HUES48 (cell line): ENCODE measurements at regions not wholly inside any gene's neighbourhood (a gene's known extent, or its start where the extent isn't known, plus 50 kb on each side); places are given as distances from the start of the nearest gene placed in this dataset.
"Not testable (repeated sequence)": the region's sequence is repeated elsewhere in the genome, so short reads cannot be mapped to it uniquely, and the experiment has no call there.

Experiments used
- H3K27ac ChIP-seq: one replicate; pipeline ENCODE4 v1.7.0; 2013; ENCODE audit warnings: low read depth, low read length, inconsistent platforms
- H3K27me3 ChIP-seq: 2 replicates; pipeline ENCODE4 v1.6.1; 2013; ENCODE audit warnings: mild to moderate bottlenecking, low read length; ENCODE audit not compliant: control insufficient read depth, insufficient read depth
- H3K36me3 ChIP-seq: 2 replicates; pipeline ENCODE4 v1.6.1; 2013; ENCODE audit warnings: low read length; ENCODE audit not compliant: control insufficient read depth, insufficient read depth
- H3K4me1 ChIP-seq: 2 replicates; pipeline ENCODE4 v1.6.1; 2013; ENCODE audit warnings: mild to moderate bottlenecking, low read length; ENCODE audit not compliant: control insufficient read depth, insufficient read depth
- H3K4me3 ChIP-seq: 2 replicates; pipeline ENCODE4 v1.5.1; 2013; ENCODE audit warnings: mild to moderate bottlenecking, low read depth, low read length
- H3K9ac ChIP-seq: 2 replicates; pipeline ENCODE4 v1.6.1; 2013; ENCODE audit warnings: mild to moderate bottlenecking, low read depth, low read length, moderate library complexity
- H3K9me3 ChIP-seq: 2 replicates; pipeline ENCODE4 v1.6.1; 2013; ENCODE audit warnings: low read length; ENCODE audit not compliant: control insufficient read depth, insufficient read depth

DNA sequence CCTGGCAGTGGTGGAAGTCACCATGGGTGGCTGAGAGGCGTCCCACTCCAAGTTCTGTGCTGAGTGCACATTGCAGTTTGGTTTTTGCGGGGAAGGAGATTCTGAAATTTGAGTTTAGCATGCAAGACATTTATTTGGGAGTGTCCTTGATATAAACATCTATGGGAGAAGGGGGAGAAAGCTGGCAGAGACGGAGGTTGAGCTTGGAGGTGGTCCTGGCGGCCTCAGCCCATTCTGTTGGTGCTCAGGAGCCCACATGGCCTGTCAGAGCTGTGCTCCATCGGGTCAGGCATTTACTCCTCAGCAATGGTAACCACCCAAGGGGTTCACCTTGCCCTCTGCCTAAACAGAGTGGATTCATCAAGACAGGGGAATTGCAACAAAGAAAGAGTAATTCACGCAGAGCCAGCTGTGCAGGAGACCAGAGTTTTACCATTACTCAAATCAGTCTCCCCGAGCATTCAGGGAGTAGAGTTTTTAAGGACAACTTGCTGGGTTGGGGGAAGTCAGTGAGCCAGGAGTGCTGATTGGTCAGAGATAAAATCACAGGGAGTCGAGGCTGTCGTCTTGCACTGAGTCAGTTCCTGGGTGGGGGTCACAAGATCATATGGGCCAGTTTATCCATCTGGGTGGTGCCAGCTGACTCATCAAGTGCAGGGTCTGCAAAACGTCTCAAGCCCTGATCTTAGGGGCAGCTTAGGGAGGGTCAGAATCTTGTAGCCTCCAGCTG lies 323.3 kb upstream of the TMEM132C start:
- H3K9ac ChIP-seq: no peak overlapping the region
- H3K27ac ChIP-seq: no peak overlapping the region
- H3K4me1 ChIP-seq: no peaks in the 10 kb centered on the region
- H3K36me3 ChIP-seq: no peaks in the 10 kb centered on the region
- no peaks in the 10 kb centered on the region for H3K27me3 ChIP-seq
- H3K4me3 ChIP-seq: no peak overlapping the region
- no peaks in the 10 kb centered on the region for H3K9me3 ChIP-seq

DNA sequence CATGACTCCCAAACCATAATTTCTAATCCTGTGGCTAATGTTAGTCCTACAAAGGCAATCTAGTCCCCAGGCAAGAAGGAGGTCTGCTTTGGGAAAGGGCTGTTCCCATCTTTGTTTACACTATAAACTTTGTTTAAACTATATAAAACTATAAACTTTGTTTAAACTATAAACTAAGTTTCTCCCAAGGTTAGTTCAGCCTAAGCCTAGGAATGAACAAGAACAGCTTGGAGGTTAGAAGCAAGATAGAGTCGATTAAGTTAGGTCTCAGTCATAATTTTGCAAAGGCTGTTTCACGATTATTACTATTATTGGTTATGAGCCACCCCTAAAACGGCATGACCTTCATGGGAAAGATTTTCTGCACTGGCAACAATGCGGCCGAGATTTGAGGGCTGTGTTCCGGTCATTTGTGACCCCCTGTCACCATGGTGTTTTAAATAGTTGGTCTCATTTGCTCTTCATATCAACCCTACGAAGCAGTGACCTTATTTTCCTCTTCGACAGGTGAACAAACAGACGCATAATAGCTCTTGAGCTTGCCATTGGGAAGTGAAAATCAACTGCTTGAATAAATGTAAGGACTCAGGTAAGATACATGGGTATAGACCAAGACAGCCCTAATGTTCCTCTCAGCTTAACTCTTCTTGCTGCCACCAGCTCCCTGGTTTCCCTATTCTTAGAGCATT lies 322.6 kb upstream of the TMEM132C start:
- Histone ChIP-seq H3K27ac (no peak overlapping the region), H3K4me3 (no peak overlapping the region), H3K9ac (no peak overlapping the region), H3K9me3 (no peaks in the 10 kb centered on the region), H3K27me3 (no peaks in the 10 kb centered on the region), H3K36me3 (no peaks in the 10 kb centered on the region), H3K4me1 (no peaks in the 10 kb centered on the region)

DNA sequence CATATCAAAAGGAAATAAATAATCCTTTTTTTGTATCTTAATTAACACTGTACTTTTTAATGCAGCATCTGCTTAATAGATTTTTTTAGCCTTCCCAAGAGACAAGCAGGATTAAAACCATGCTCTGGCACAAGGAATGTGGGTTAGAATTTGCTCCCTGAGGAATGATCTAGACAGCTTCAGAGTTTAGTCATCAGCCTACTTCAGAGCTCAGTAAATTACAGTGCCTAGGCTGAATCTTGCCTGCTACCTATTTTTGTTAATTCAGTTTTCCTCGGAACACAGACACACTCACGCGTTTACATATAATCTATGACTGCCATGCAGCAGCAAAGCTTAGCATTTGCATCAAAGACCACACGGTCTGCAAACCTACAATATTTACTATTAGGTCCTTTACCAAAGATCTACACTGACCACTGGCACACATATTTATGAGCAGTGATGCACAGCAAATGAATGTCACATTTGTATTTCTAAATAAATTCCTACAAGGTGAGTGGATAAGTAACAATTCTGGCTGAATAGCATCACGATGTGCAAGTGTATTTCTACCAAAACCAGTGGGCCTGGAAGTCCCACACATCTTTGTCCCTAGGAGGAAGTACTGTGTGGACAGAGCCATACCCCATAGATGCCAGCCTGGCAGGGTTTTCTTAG lies 309.8 kb upstream of the TMEM132C start:
- Histone ChIP-seq H3K36me3 (no peaks in the 10 kb centered on the region), H3K27ac (no peak overlapping the region), H3K27me3 (no peaks in the 10 kb centered on the region), H3K9me3 (no peaks in the 10 kb centered on the region), H3K4me1 (no peaks in the 10 kb centered on the region), H3K4me3 (no peak overlapping the region), H3K9ac (no peak overlapping the region)

DNA sequence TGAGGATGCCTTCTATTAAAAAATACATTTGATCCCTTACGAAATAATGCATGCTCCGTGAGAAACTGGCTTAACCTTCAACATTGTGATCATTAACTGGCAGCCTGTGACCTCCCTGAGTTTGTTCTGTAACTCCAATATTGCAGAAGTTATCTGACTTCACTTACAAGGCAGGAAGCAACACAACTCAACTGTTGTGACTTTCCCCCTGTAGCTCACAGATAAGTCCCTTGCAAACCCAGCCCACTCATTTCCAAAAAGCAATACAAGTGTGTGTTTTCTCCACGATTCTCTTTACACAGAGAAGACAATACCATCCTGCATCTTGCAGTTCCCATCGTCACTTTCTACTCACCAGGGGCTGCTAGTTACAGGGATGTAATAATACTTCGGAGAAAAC lies 304.7 kb upstream of the TMEM132C start:
- H3K9me3 ChIP-seq: peaks cover 3% of the 10 kb centered on the region; the same call in 1 of the 2 replicates
- no peak overlapping the region for H3K27ac ChIP-seq
- no peak overlapping the region for H3K4me3 ChIP-seq
- no peaks in the 10 kb centered on the region for H3K4me1 ChIP-seq
- H3K36me3 ChIP-seq: no peaks in the 10 kb centered on the region
- H3K27me3 ChIP-seq: no peaks in the 10 kb centered on the region
- no peak overlapping the region for H3K9ac ChIP-seq

DNA sequence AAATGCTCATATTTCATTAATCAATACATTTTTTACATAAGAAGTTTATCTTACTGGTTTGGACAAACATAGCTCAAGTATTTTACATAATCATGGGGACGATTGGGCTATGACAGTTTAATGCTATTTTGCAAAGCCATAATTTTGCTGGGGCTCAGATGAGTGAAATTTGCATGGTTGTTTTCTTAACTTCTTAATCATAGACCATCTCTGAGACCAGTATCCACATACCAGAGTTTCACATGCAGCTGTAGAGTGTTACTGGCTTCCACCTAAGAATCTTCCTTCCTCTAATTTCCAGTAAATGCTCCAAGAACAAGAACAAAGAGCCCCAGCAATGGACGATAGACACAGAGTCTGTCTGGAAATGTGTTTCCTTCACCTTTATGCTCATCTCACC lies 303.0 kb upstream of the TMEM132C start:
- no peak overlapping the region for H3K27ac ChIP-seq
- no peaks in the 10 kb centered on the region for H3K27me3 ChIP-seq
- no peaks in the 10 kb centered on the region for H3K36me3 ChIP-seq
- H3K4me1 ChIP-seq: no peaks in the 10 kb centered on the region
- peaks cover 3% of the 10 kb centered on the region; the same call in 1 of the 2 replicates for H3K9me3 ChIP-seq
- H3K4me3 ChIP-seq: no peak overlapping the region
- no peak overlapping the region for H3K9ac ChIP-seq

DNA sequence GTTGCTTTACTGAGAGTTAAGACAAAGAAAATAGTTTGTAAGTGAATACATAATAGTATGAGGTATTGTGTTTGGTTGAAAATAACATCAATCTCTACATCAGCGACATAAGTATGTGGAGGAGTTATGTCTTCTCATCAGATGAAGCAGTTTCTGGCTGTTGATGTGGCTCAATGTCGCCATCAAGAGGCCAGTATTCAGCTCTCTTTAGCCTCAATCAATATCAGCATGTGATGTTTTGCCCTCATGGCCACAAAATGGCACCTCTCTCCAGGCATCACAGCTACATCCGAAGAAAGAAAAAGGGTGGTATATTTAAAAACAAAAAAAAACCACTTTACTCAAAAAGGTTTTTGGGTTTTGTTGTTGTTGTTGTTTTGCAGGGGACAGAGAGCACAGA lies 302.3 kb upstream of the TMEM132C start:
- no peak overlapping the region for H3K27ac ChIP-seq
- no peak overlapping the region for H3K9ac ChIP-seq
- no peaks in the 10 kb centered on the region for H3K4me1 ChIP-seq
- H3K27me3 ChIP-seq: no peaks in the 10 kb centered on the region
- H3K9me3 ChIP-seq: peaks cover 3% of the 10 kb centered on the region; the same call in 1 of the 2 replicates
- no peaks in the 10 kb centered on the region for H3K36me3 ChIP-seq
- no peak overlapping the region for H3K4me3 ChIP-seq

DNA sequence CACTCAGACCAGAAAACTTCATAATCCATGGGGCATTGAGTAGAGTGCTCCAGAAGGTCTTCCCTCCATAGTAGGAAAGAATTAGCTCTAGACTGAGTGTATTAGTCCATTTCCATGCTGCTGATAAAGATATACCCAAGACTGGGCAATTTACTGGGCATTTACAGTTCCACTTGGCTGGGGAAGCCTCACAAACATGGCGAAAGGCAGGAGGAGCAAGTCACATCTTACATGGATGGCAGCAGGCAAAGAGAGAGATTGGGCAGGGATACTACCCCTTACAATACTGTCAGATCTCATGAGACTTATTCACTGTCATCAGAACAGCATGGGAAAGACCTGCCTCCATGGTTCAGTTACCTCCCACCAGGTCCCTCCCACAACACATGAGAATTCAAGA lies 300.6 kb upstream of the TMEM132C start:
- H3K9ac ChIP-seq: no peak overlapping the region
- H3K27me3 ChIP-seq: no peaks in the 10 kb centered on the region
- no peak overlapping the region for H3K4me3 ChIP-seq

DNA sequence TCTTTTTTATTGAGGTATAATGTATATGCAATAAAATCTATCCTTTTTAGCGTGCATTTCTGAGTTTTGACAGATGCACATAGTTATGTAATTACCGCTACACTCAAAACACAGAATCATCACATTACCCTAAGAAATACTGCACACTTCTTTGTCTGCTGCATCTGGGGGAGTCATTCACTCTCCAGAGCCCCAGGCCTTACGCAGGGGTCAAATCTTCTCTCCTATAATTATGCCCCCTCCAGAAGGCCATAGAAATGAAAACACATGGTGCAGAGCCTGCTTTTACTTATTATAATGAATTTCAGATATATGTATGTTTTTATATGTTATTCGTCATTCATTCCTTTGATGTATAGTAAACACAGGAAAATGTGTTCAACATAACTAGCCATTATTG lies 296.5 kb upstream of the TMEM132C start:
- no peak overlapping the region for H3K9ac ChIP-seq
- no peak overlapping the region for H3K4me3 ChIP-seq
- H3K27ac ChIP-seq: no peak overlapping the region
- no peaks in the 10 kb centered on the region for H3K36me3 ChIP-seq
- no peaks in the 10 kb centered on the region for H3K27me3 ChIP-seq
- no peaks in the 10 kb centered on the region for H3K4me1 ChIP-seq
- H3K9me3 ChIP-seq: peaks cover 2% of the 10 kb centered on the region; the same call in 1 of the 2 replicates

More for the DNA sequence above, 300.6 kb upstream of the TMEM132C start:
- no peak overlapping the region for H3K27ac ChIP-seq
- H3K36me3 ChIP-seq: no peaks in the 10 kb centered on the region
- peaks cover 3% of the 10 kb centered on the region; the same call in 1 of the 2 replicates for H3K9me3 ChIP-seq
- H3K4me1 ChIP-seq: no peaks in the 10 kb centered on the region

DNA sequence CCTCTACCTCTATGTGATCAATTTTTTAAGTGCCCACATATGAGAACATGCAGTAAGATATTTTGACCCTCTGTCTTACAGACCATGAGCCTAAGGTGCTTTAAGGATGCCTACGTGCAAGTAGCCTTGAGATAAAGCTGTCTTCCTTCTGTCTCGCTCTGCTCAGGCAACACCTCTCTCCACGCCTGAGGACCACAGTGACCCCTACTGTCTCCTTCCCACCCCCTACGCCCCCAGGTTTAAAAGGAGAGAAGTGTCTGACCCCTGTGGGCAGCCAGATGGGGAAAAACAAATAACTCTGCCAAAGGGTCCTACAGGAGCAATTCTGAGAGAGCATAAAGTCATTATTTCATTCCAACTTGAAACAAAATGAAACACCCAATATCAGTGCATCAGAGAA lies 286.4 kb upstream of the TMEM132C start:
- Histone ChIP-seq H3K9me3 (no peaks in the 10 kb centered on the region; the same call in 1 of the 2 replicates), H3K27ac (no peak overlapping the region), H3K4me3 (no peak overlapping the region), H3K27me3 (no peaks in the 10 kb centered on the region), H3K9ac (no peak overlapping the region), H3K4me1 (no peaks in the 10 kb centered on the region), H3K36me3 (no peaks in the 10 kb centered on the region)

DNA sequence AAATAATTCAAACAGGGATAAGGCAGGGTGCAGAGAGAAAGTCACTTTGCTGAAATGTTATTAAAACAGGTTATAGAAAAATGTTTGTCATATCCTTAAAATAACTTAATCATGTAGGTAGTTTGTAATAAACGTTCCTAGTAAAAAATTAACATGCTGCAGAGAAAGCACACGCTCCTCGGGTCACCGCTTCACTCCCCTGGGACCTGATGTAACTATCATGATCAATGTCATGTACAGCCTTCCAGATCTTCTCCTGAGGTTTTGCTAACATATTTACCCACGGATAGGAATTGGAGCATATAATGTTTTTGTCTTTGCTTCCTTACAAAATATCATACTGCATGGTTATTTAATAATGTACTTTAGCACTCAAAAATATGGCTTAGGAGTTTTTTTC lies 285.1 kb upstream of the TMEM132C start:
- no peak overlapping the region for H3K4me3 ChIP-seq
- no peaks in the 10 kb centered on the region for H3K4me1 ChIP-seq
- no peaks in the 10 kb centered on the region; the same call in 1 of the 2 replicates for H3K9me3 ChIP-seq
- no peak overlapping the region for H3K27ac ChIP-seq
- no peaks in the 10 kb centered on the region for H3K27me3 ChIP-seq
- no peak overlapping the region for H3K9ac ChIP-seq
- H3K36me3 ChIP-seq: no peaks in the 10 kb centered on the region

DNA sequence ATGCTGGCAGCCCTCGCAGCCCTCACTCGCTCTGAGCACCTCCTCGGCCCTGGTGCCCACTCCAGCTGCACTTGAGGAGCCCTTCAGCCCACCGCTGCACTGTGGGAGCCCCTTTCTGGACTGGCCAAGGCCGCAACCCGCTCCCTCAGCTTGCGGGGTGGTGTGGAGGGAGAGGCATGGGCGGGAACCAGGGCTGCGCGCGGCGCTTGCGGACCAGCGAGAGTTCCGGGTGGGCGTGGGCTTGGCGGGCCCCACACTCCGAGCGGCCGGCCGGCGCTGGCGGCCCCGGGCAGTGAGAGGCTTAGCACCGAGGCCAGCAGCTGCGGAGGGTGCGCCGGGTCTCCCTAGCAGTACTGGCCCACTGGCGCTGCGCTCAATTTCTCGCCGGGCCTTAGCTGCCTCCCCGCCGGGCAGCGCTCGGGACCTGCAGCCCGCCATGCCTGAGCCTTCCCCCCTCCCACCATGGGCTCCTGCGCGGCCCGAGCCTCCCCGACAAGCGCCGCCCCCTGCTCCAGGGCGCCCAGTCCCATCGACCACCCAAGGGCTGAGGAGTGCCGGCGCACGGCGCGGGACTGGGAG lies 283.7 kb upstream of the TMEM132C start:
- not testable (repeated sequence) for H3K9me3 ChIP-seq, H3K4me3 ChIP-seq, H3K27me3 ChIP-seq, H3K27ac ChIP-seq, H3K36me3 ChIP-seq, H3K9ac ChIP-seq, H3K4me1 ChIP-seq
